ENCODE measurements at regions not wholly inside any gene's neighbourhood (a gene's known extent, or its start where the extent isn't known, plus 50 kb on each side); places are given as distances from the start of the nearest gene placed in this dataset.
A peak's percentile ranks its signal among the peaks of the same experiment; 100 is the strongest.

GRCh38 chr2:21332993-21333625 lies 209.3 kb downstream of the TDRD15 start:
- no peak overlapping the region for H3K4me3 ChIP-seq
- H3K27ac ChIP-seq = no peak overlapping the region
- Mint-ChIP-seq H3K36me3 (no peaks in the 10 kb centered on the region), H3K27me3 (ENCODE audit: insufficient read depth, low read depth) (no peaks in the 10 kb centered on the region), H3K9me3 (peaks cover 22% of the 10 kb centered on the region), H3K4me3 (no peak overlapping the region), H3K27ac (peak overlapping the region; percentile 18), H3K4me1 (peaks cover 22% of the 10 kb centered on the region)
- no peaks in the 10 kb centered on the region for H3F3A ChIP-seq (ENCODE audit: low read depth)
- no peak for TF ChIP-seq EZH2phosphoT487 (IDR thresholded peaks at IDR 0.05)
- TF ChIP-seq EZH2 (IDR thresholded peaks at IDR 0.05) = no peak
- TF ChIP-seq CTCF (IDR thresholded peaks at IDR 0.05) = no peak
- no peak overlapping the region for H2AFZ ChIP-seq (replicated peaks)
- no peaks in the 10 kb centered on the region for H3K79me2 ChIP-seq (ENCODE audit: low read depth)
- no peak for DNase-seq (ENCODE audit: low spot score)
- no peaks in the 10 kb centered on the region for H3K27me3 ChIP-seq
- H3K9me3 ChIP-seq (ENCODE audit: low read depth) = peaks cover 6% of the 10 kb centered on the region
- H3K9ac ChIP-seq = no peak overlapping the region
- peaks cover 2% of the 10 kb centered on the region for H3K4me1 ChIP-seq
- H3K4me2 ChIP-seq = no peak overlapping the region
- no peaks in the 10 kb centered on the region for H3K36me3 ChIP-seq
- no peaks in the 10 kb centered on the region for H4K20me1 ChIP-seq (ENCODE audit: low read depth)

- TF ChIP-seq EZH2phosphoT487 (IDR thresholded peaks at IDR 0.05) = no peak
- no peak for TF ChIP-seq CTCF (IDR thresholded peaks at IDR 0.05)
- no peak for TF ChIP-seq EZH2 (IDR thresholded peaks at IDR 0.05)
- Mint-ChIP-seq H3K27ac (peak overlapping the region; percentile 18), H3K9me3 (peaks cover 25% of the 10 kb centered on the region), H3K27me3 (ENCODE audit: insufficient read depth, low read depth) (no peaks in the 10 kb centered on the region), H3K4me1 (peaks cover 22% of the 10 kb centered on the region), H3K4me3 (no peak overlapping the region), H3K36me3 (no peaks in the 10 kb centered on the region)
- Histone ChIP-seq H3K27ac (no peak overlapping the region), H2AFZ (replicated peaks) (no peak overlapping the region), H3K9ac (no peak overlapping the region), H3K4me3 (no peak overlapping the region), H3K4me1 (no peaks in the 10 kb centered on the region), H3K27me3 (no peaks in the 10 kb centered on the region), H3K79me2 (ENCODE audit: low read depth) (no peaks in the 10 kb centered on the region), H3K9me3 (ENCODE audit: low read depth) (peaks cover 6% of the 10 kb centered on the region), H3K36me3 (no peaks in the 10 kb centered on the region), H3K4me2 (no peak overlapping the region), H4K20me1 (ENCODE audit: low read depth) (no peaks in the 10 kb centered on the region), H3F3A (ENCODE audit: low read depth) (no peaks in the 10 kb centered on the region)
- no peak for DNase-seq (ENCODE audit: low spot score)
Observed at GRCh38 chr2:21333684-21334083, 209.9 kb downstream of the TDRD15 start.

DNA sequence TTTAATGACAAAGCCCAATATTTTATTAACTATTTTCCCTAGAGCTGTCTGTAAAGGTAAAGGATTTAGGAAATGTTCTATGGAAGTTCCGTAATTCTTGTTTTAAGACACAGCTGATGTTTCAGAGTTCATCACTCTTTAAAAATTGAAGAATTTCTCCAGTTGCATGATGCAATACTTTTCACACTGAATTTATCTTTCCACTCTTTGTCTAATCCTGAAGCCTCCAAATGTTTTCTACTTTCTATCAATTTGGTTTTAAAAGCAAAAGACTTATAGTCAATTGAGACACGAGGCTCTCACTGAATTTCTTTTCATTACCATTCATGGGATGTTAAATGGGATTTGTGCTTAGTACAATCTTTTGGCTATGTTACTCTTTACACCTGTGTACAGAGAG lies 223.2 kb downstream of the TDRD15 start:
- Histone ChIP-seq H3K27ac (no peak overlapping the region), H3K79me2 (ENCODE audit: low read depth) (no peaks in the 10 kb centered on the region), H3F3A (ENCODE audit: low read depth) (no peaks in the 10 kb centered on the region), H4K20me1 (ENCODE audit: low read depth) (no peaks in the 10 kb centered on the region), H3K9me3 (ENCODE audit: low read depth) (peaks cover 3% of the 10 kb centered on the region), H3K4me3 (no peak overlapping the region), H2AFZ (replicated peaks) (no peak overlapping the region), H3K36me3 (no peaks in the 10 kb centered on the region), H3K27me3 (no peaks in the 10 kb centered on the region), H3K9ac (no peak overlapping the region), H3K4me2 (no peak overlapping the region), H3K4me1 (no peaks in the 10 kb centered on the region)
- H3K4me3 Mint-ChIP-seq = no peak overlapping the region
- no peak for DNase-seq (ENCODE audit: low spot score)
- H3K27ac Mint-ChIP-seq = no peak overlapping the region
- no peaks in the 10 kb centered on the region for H3K4me1 Mint-ChIP-seq
- TF ChIP-seq CTCF (IDR thresholded peaks at IDR 0.05) (no peak), EZH2 (IDR thresholded peaks at IDR 0.05) (no peak)
- H3K27me3 Mint-ChIP-seq (ENCODE audit: insufficient read depth, low read depth) = peaks cover 3% of the 10 kb centered on the region
- peaks cover 2% of the 10 kb centered on the region for H3K9me3 Mint-ChIP-seq
- no peaks in the 10 kb centered on the region for H3K36me3 Mint-ChIP-seq
